Activated CD4-positive, CD25-positive, alpha-beta regulatory T cell (primary cell): ENCODE measurements at regions not wholly inside any gene's neighbourhood (a gene's known extent, or its start where the extent isn't known, plus 50 kb on each side); places are given as distances from the start of the nearest gene placed in this dataset.
"Not testable (repeated sequence)": the region's sequence is repeated elsewhere in the genome, so short reads cannot be mapped to it uniquely, and the experiment has no call there.

Source experiments
- DNase-seq, 4 experiments: peaks; one replicate each; lab custom pipeline; 2025; lab: John Stamatoyannopoulos, UW

- no peak for DNase-seq
These were observed 1318.1 kb downstream of the TBC1D22A start for GRCh38 chr22:48080316-48081165.

- DNase-seq: no peak
These were observed 1317.2 kb downstream of the TBC1D22A start for GRCh38 chr22:48079505-48080290.

- no peak for DNase-seq
These were observed 1316.4 kb downstream of the TBC1D22A start for GRCh38 chr22:48078825-48079224.

- no peak for DNase-seq
These were observed 1315.2 kb downstream of the TBC1D22A start for GRCh38 chr22:48077699-48078098.

GRCh38 chr22:48076008-48076407 lies 1313.6 kb downstream of the TBC1D22A start:
- DNase-seq: no peak

GRCh38 chr22:48075604-48076003 lies 1313.2 kb downstream of the TBC1D22A start:
- DNase-seq: no peak

GRCh38 chr22:48072777-48073176 lies 1310.3 kb downstream of the TBC1D22A start:
- DNase-seq: no peak

GRCh38 chr22:48071828-48072227 lies 1309.4 kb downstream of the TBC1D22A start:
- DNase-seq: no peak

- no peak for DNase-seq
These were observed 1308.9 kb downstream of the TBC1D22A start for GRCh38 chr22:48071305-48071704.

- no peak for DNase-seq
These were observed 1308.3 kb downstream of the TBC1D22A start for GRCh38 chr22:48070760-48071159.

- no peak for DNase-seq
These were observed 1307.6 kb downstream of the TBC1D22A start for GRCh38 chr22:48070083-48070482.

GRCh38 chr22:48069256-48069655 lies 1306.8 kb downstream of the TBC1D22A start:
- DNase-seq: no peak

GRCh38 chr22:48068323-48068885 lies 1306.0 kb downstream of the TBC1D22A start:
- no peak for DNase-seq

- DNase-seq: no peak
These were observed 1303.4 kb downstream of the TBC1D22A start for GRCh38 chr22:48065892-48066291.

- no peak for DNase-seq
These were observed 1299.3 kb downstream of the TBC1D22A start for GRCh38 chr22:48061726-48062125.

GRCh38 chr22:48060266-48060665 lies 1297.8 kb downstream of the TBC1D22A start:
- DNase-seq: no peak

- not testable (repeated sequence) for DNase-seq
These were observed 1297.1 kb downstream of the TBC1D22A start for GRCh38 chr22:48059521-48059920.

- no peak for DNase-seq
These were observed 1294.8 kb downstream of the TBC1D22A start for GRCh38 chr22:48057116-48057835.

- no peak for DNase-seq
These were observed 1293.4 kb downstream of the TBC1D22A start for GRCh38 chr22:48055827-48056226.

GRCh38 chr22:48055185-48055584 lies 1292.7 kb downstream of the TBC1D22A start:
- no peak for DNase-seq

GRCh38 chr22:48054596-48054995 lies 1292.1 kb downstream of the TBC1D22A start:
- no peak for DNase-seq

GRCh38 chr22:48053973-48054372 lies 1291.5 kb downstream of the TBC1D22A start:
- no peak for DNase-seq
